ENCODE measurements at regions not wholly inside any gene's neighbourhood (a gene's known extent, or its start where the extent isn't known, plus 50 kb on each side); places are given as distances from the start of the nearest gene placed in this dataset.

GRCh38 chr5:23579566-23579965, 72.2 kb downstream of the PRDM9 start:
- DNase-seq: no peak

GRCh38 chr5:23583081-23583480, 75.7 kb downstream of the PRDM9 start:
- no peak for DNase-seq

GRCh38 chr5:23588841-23589326, 81.5 kb downstream of the PRDM9 start:
- DNase-seq: no peak

- no peak for DNase-seq
These were observed 83.8 kb downstream of the PRDM9 start for GRCh38 chr5:23591250-23591649.

GRCh38 chr5:23606927-23607326, 99.5 kb downstream of the PRDM9 start:
- no peak for DNase-seq

GRCh38 chr5:23612701-23613100, 105.3 kb downstream of the PRDM9 start:
- no peak for DNase-seq

- DNase-seq: no peak
These were observed 106.2 kb downstream of the PRDM9 start for GRCh38 chr5:23613566-23613965.

- no peak for DNase-seq
These were observed 107.0 kb downstream of the PRDM9 start for GRCh38 chr5:23614422-23614821.

- no peak for DNase-seq
These were observed 119.6 kb downstream of the PRDM9 start for GRCh38 chr5:23626961-23627360.

- no peak for DNase-seq
These were observed 120.6 kb downstream of the PRDM9 start for GRCh38 chr5:23627976-23628375.

GRCh38 chr5:23629396-23629795, 122.0 kb downstream of the PRDM9 start:
- no peak for DNase-seq

- DNase-seq: no peak
These were observed 124.1 kb downstream of the PRDM9 start for GRCh38 chr5:23631302-23632045.

GRCh38 chr5:23635938-23636337, 128.5 kb downstream of the PRDM9 start:
- DNase-seq: no peak

- DNase-seq: no peak
These were observed 131.9 kb downstream of the PRDM9 start for GRCh38 chr5:23639326-23639725.

GRCh38 chr5:23648656-23649055, 141.2 kb downstream of the PRDM9 start:
- DNase-seq: no peak

GRCh38 chr5:23649594-23649993, 142.2 kb downstream of the PRDM9 start:
- no peak for DNase-seq

GRCh38 chr5:23655674-23656073, 148.3 kb downstream of the PRDM9 start:
- DNase-seq: no peak

GRCh38 chr5:23675456-23675855, 168.0 kb downstream of the PRDM9 start:
- DNase-seq: no peak

- no peak for DNase-seq
These were observed 170.6 kb downstream of the PRDM9 start for GRCh38 chr5:23677996-23678395.

- no peak for DNase-seq
These were observed 176.7 kb downstream of the PRDM9 start for GRCh38 chr5:23684103-23684502.

GRCh38 chr5:23703940-23704855, 196.8 kb downstream of the PRDM9 start:
- DNase-seq: no peak

GRCh38 chr5:23717486-23717885, 210.1 kb downstream of the PRDM9 start:
- DNase-seq: no peak

- no peak for DNase-seq
These were observed 211.2 kb downstream of the PRDM9 start for GRCh38 chr5:23718564-23718963.

GRCh38 chr5:23721336-23721735, 213.9 kb downstream of the PRDM9 start:
- DNase-seq: no peak

All from CD4-positive, alpha-beta T cell treated with Interleukin-12 subunit alpha and Interleukin-12 subunit beta, for 1 hour (primary cell).